Memory B cell (primary cell): ENCODE measurements at regions not wholly inside any gene's neighbourhood (a gene's known extent, or its start where the extent isn't known, plus 50 kb on each side); places are given as distances from the start of the nearest gene placed in this dataset.

Experiments used
- ATAC-seq: fragments of 150-1000 bp; cut with Tn5 transposase; 2 replicates; pipeline ENCODE4 v1.10.0; 2021; ENCODE audit warnings: low read depth, mild to moderate bottlenecking, moderate library complexity
- DNase-seq, 2 donors: peaks; one replicate each; pipeline ENCODE4 v3.0.0; 2022; ENCODE audit warnings: low spot score in 2 of 2
- H3K27ac Mint-ChIP-seq: one replicate; pipeline ENCODE4 v1.8.0; 2022; ENCODE audit warnings: mild to moderate bottlenecking, moderate library complexity, mixed read lengths
- H3K27me3 Mint-ChIP-seq: one replicate; pipeline ENCODE4 v1.8.0; 2022; ENCODE audit warnings: mixed read lengths
- H3K36me3 Mint-ChIP-seq: one replicate; pipeline ENCODE4 v1.8.0; 2022; ENCODE audit warnings: mild to moderate bottlenecking, mixed read lengths
- H3K4me1 Mint-ChIP-seq: one replicate; pipeline ENCODE4 v1.8.0; 2022; ENCODE audit warnings: mixed read lengths
- H3K4me3 Mint-ChIP-seq: one replicate; pipeline ENCODE4 v1.8.0; 2022; ENCODE audit warnings: mild to moderate bottlenecking, moderate library complexity, mixed read lengths
- H3K9me3 Mint-ChIP-seq: one replicate; pipeline ENCODE4 v1.8.0; 2022; ENCODE audit warnings: mixed read lengths

GRCh38 chr11:96447208-96448110 is 57.6 kb downstream of the JRKL start:
- Mint-ChIP-seq H3K27ac (no peak overlapping the region), H3K4me1 (no peaks in the 10 kb centered on the region), H3K4me3 (no peak overlapping the region), H3K9me3 (no peaks in the 10 kb centered on the region), H3K27me3 (peaks cover 7% of the 10 kb centered on the region), H3K36me3 (no peaks in the 10 kb centered on the region)
- ATAC-seq (no peak), DNase-seq (no peak)

DNA sequence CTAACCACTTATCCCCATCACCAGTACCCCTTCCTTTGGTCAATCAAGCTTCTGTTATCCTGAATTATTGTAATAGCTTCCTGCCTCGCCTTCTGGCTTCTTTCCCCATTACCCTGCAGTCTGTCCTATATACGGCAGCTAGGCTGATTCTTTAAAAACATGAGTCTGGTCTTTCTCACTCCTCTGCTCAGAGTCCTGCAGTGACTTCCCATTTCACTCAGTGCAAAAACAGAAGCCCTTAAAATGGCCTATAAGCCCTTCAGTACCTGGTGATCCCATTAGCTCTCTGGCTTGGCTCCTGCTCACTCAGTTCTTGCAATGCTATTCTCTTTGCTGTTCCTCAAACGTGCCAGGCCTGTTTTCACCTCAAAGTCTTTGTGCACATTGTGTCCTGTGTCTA is 58.4 kb downstream of the JRKL start:
- Mint-ChIP-seq H3K36me3 (no peaks in the 10 kb centered on the region), H3K4me3 (no peak overlapping the region), H3K4me1 (no peaks in the 10 kb centered on the region), H3K27me3 (peaks cover 7% of the 10 kb centered on the region), H3K27ac (no peak overlapping the region), H3K9me3 (no peaks in the 10 kb centered on the region)
- no peak for ATAC-seq
- DNase-seq, result no peak

DNA sequence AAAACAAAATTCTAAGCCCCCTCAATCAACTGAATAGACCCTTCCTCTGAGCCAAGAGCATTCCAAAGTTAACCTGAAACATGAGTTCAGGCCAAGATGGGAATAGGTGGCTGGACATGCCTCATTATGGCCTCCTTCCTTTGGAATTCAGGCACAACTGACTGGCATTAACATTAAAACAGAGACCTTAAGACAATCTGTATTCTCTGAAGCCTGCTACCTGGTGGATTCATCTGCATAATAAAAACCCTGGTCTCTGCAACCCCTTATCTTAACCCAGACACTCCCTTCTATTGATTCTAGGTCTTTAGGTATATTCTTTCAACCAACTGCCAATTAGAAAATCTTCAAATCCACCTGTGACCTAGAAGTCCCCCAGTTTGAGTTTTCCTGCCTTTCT is 66.3 kb downstream of the JRKL start:
- ATAC-seq, result no peak
- Mint-ChIP-seq H3K27ac (no peak overlapping the region), H3K4me3 (no peak overlapping the region), H3K36me3 (no peaks in the 10 kb centered on the region), H3K9me3 (peaks cover 2% of the 10 kb centered on the region), H3K4me1 (no peaks in the 10 kb centered on the region), H3K27me3 (peaks cover 12% of the 10 kb centered on the region)
- no peak for DNase-seq

- no peaks in the 10 kb centered on the region for H3K36me3 Mint-ChIP-seq
- peaks cover 2% of the 10 kb centered on the region for H3K9me3 Mint-ChIP-seq
- DNase-seq, result no peak
- ATAC-seq, result no peak
- no peak overlapping the region for H3K27ac Mint-ChIP-seq
- no peak overlapping the region for H3K4me3 Mint-ChIP-seq
- H3K4me1 Mint-ChIP-seq, result no peaks in the 10 kb centered on the region
- H3K27me3 Mint-ChIP-seq, result peaks cover 12% of the 10 kb centered on the region
Observed at GRCh38 chr11:96459751-96460150, 69.9 kb downstream of the JRKL start.

DNA sequence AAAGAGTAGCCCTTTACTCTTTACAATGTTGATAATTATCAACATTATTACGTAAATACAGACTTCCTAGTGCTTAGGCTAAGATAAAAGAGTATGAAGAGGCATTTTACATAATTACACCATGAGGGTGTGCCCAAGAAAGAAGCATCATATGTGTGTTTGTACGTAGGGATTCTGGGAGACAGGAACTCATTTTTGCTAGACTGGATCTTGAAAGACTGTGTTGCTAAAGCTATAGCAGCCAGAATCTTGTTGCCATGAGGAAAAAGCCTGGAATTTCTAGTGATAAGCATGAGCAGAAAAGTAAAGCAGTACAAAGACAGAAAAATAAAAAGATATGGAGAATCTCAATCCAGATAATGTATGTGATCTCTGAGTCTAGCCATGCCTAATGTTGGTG is 72.1 kb downstream of the JRKL start:
- ATAC-seq (no peak), DNase-seq (no peak)
- Mint-ChIP-seq H3K27me3 (peaks cover 10% of the 10 kb centered on the region), H3K27ac (no peak overlapping the region), H3K4me3 (no peak overlapping the region), H3K4me1 (no peaks in the 10 kb centered on the region), H3K36me3 (no peaks in the 10 kb centered on the region), H3K9me3 (no peaks in the 10 kb centered on the region)

DNA sequence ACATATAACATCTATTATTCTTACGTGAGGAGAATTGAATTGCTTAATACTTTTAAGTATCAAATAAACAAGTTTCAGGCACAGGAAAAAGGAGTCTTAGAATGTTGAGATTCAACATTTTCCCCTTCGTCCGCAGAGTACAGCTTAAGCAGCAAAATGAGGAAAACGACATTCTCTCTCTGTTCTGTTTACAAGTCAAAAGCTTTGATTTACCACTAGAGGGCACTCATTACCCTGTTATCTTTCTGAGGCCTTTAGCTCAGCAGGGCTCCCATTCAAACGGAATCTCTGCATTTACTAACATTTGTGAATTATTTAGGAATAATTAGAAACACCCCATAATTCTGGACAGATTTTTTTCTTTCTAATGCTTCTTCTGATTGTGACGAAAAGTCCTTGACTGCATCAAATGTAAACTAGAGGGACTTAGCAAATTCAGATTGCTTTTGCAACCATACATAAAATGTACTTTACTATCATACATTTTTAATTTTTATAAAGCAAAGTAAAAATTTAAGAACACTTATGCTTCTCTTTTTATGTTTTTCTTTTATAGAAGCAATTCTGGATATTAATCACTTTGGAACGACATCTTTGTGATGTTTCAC is 75.0 kb downstream of the JRKL start:
- no peaks in the 10 kb centered on the region for H3K9me3 Mint-ChIP-seq

DNA sequence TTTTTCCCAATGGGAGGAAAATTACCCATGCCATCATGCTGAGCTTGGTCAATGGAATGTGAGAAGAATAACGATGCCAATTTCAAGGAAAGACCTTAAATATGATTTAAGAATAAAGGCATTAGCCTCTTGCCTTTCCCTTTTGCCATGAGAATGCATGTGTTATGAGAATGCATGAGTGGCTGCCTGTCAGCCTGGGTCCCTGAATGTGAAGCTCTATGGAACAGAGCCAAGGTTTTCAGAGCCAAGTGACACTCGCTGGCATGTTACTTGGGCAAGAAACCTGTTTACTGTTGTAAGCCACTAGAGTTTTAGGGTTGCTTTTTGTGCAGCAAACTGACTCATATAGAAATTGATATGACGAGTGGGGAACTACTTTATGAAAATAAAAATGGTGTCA is 75.7 kb downstream of the JRKL start:
- Mint-ChIP-seq H3K4me1 (no peaks in the 10 kb centered on the region), H3K9me3 (no peaks in the 10 kb centered on the region), H3K27ac (no peak overlapping the region), H3K36me3 (no peaks in the 10 kb centered on the region), H3K27me3 (no peaks in the 10 kb centered on the region), H3K4me3 (no peak overlapping the region)
- ATAC-seq (no peak), DNase-seq (no peak)

More for the DNA sequence above, 75.0 kb downstream of the JRKL start:
- peak in 1 of 2 donors; percentile 36 for DNase-seq
- Mint-ChIP-seq H3K4me3 (peak overlapping the region; percentile 14), H3K4me1 (no peaks in the 10 kb centered on the region), H3K27me3 (no peaks in the 10 kb centered on the region), H3K36me3 (no peaks in the 10 kb centered on the region), H3K27ac (no peak overlapping the region)
- ATAC-seq, result peak; percentile 81

GRCh38 chr11:96466607-96467006 is 76.8 kb downstream of the JRKL start:
- H3K9me3 Mint-ChIP-seq, result no peaks in the 10 kb centered on the region
- no peaks in the 10 kb centered on the region for H3K36me3 Mint-ChIP-seq
- ATAC-seq (no peak), DNase-seq (no peak)
- H3K27me3 Mint-ChIP-seq, result no peaks in the 10 kb centered on the region
- no peak overlapping the region for H3K27ac Mint-ChIP-seq
- H3K4me3 Mint-ChIP-seq, result no peak overlapping the region
- no peaks in the 10 kb centered on the region for H3K4me1 Mint-ChIP-seq

DNA sequence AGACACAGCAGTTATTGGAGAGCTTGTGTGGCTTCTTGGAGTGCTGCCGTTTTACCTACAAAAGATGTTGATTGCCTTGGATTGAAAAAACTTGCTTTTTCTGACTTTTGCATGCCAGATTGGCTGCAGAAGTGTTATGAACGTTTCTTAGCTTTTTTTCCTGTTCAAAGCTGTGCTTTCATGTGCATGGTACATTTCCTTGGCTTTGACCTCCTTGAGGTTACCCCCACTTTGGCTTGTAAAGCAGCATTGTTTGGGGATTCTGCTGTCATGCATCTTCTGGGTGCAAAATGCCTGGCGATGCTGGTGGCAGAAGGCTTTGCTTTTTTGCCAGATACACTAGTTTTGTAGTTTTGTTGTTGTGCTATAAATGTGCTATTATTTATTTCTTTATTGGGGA is 80.0 kb downstream of the JRKL start:
- Mint-ChIP-seq H3K4me1 (no peaks in the 10 kb centered on the region), H3K36me3 (no peaks in the 10 kb centered on the region), H3K4me3 (no peak overlapping the region), H3K9me3 (peaks cover 6% of the 10 kb centered on the region), H3K27ac (no peak overlapping the region), H3K27me3 (peaks cover under 1% of the 10 kb centered on the region)
- DNase-seq (no peak), ATAC-seq (no peak)

GRCh38 chr11:96470521-96470920 is 80.7 kb downstream of the JRKL start:
- DNase-seq (no peak), ATAC-seq (no peak)
- H3K27me3 Mint-ChIP-seq, result peaks cover 5% of the 10 kb centered on the region
- H3K27ac Mint-ChIP-seq, result no peak overlapping the region
- H3K9me3 Mint-ChIP-seq, result peaks cover 9% of the 10 kb centered on the region
- H3K4me3 Mint-ChIP-seq, result no peak overlapping the region
- H3K4me1 Mint-ChIP-seq, result no peaks in the 10 kb centered on the region
- no peaks in the 10 kb centered on the region for H3K36me3 Mint-ChIP-seq

DNA sequence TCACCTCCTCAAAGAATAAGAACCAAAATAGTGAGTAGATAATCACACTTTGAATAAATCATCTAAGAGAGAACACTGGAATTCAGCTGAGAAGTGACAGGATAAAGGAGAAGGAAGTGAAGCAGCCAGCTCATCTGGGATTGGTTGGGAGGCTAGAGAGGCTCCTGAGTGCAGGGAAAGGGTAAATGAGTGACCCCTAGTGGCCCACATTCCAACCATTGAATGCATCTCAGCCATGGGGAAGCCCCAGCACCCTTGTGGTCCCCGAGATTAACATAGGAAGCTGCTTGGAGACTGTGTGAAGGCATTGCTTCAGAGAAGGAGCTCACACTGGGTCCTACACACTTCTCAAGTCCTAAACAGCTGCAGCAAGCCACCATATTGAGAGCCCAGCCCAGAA is 82.3 kb downstream of the JRKL start:
- no peaks in the 10 kb centered on the region for H3K4me1 Mint-ChIP-seq
- no peak overlapping the region for H3K27ac Mint-ChIP-seq
- H3K9me3 Mint-ChIP-seq, result peaks cover 9% of the 10 kb centered on the region
- H3K36me3 Mint-ChIP-seq, result no peaks in the 10 kb centered on the region
- ATAC-seq, result no peak
- peaks cover 5% of the 10 kb centered on the region for H3K27me3 Mint-ChIP-seq
- no peak for DNase-seq
- no peak overlapping the region for H3K4me3 Mint-ChIP-seq

- no peak overlapping the region for H3K27ac Mint-ChIP-seq
- H3K27me3 Mint-ChIP-seq, result peaks cover 5% of the 10 kb centered on the region
- H3K4me1 Mint-ChIP-seq, result no peaks in the 10 kb centered on the region
- DNase-seq, result no peak
- H3K4me3 Mint-ChIP-seq, result no peak overlapping the region
- no peak for ATAC-seq
- H3K9me3 Mint-ChIP-seq, result peaks cover 9% of the 10 kb centered on the region
- H3K36me3 Mint-ChIP-seq, result no peaks in the 10 kb centered on the region
Observed at GRCh38 chr11:96474263-96474662, 84.5 kb downstream of the JRKL start.

DNA sequence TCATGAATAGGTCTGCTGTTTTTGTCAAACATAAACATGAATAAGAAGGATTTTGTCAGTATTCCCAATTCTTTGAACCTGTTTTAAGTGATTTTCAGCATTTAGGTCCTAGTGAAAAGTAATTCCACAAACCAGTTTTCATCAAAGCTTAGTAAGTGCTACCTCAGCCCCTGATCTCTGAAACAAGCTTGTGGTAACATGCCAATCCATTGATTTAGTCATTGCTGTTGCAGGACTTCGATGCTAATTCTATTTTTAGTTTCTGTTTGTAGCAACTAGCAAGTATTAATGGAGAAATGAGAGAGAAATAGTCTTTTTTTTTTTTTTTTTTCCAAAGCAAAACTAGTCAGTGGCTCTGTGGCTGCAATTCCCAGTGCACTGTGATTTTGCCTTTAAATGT is 91.4 kb downstream of the JRKL start:
- H3K4me1 Mint-ChIP-seq, result no peaks in the 10 kb centered on the region
- H3K4me3 Mint-ChIP-seq, result no peak overlapping the region
- no peaks in the 10 kb centered on the region for H3K9me3 Mint-ChIP-seq
- no peak for DNase-seq
- H3K27ac Mint-ChIP-seq, result no peak overlapping the region
- no peak for ATAC-seq
- peaks cover 2% of the 10 kb centered on the region for H3K27me3 Mint-ChIP-seq
- H3K36me3 Mint-ChIP-seq, result no peaks in the 10 kb centered on the region

- DNase-seq, result no peak
- Mint-ChIP-seq H3K27ac (no peak overlapping the region), H3K27me3 (peaks cover 2% of the 10 kb centered on the region), H3K4me3 (no peak overlapping the region), H3K9me3 (no peaks in the 10 kb centered on the region), H3K4me1 (no peaks in the 10 kb centered on the region), H3K36me3 (no peaks in the 10 kb centered on the region)
- ATAC-seq, result no peak
Observed at GRCh38 chr11:96481771-96482170, 92.0 kb downstream of the JRKL start.

- Mint-ChIP-seq H3K27me3 (peaks cover 2% of the 10 kb centered on the region), H3K9me3 (no peaks in the 10 kb centered on the region), H3K27ac (no peak overlapping the region), H3K36me3 (no peaks in the 10 kb centered on the region), H3K4me1 (no peaks in the 10 kb centered on the region), H3K4me3 (no peak overlapping the region)
- ATAC-seq (no peak), DNase-seq (no peak)
Observed at GRCh38 chr11:96482193-96482592, 92.4 kb downstream of the JRKL start.
